HG03039 (cell line): ENCODE measurements at regions not wholly inside any gene's neighbourhood (a gene's known extent, or its start where the extent isn't known, plus 50 kb on each side); places are given as distances from the start of the nearest gene placed in this dataset.

Experiments used
- ATAC-seq: cut with Tn5 transposase; IDR thresholded peaks from one replicate; pipeline ENCODE4 v1.9.1; 2021; ENCODE audit warnings: mild to moderate bottlenecking, moderate library complexity; ENCODE audit not compliant: unreplicated experiment

DNA sequence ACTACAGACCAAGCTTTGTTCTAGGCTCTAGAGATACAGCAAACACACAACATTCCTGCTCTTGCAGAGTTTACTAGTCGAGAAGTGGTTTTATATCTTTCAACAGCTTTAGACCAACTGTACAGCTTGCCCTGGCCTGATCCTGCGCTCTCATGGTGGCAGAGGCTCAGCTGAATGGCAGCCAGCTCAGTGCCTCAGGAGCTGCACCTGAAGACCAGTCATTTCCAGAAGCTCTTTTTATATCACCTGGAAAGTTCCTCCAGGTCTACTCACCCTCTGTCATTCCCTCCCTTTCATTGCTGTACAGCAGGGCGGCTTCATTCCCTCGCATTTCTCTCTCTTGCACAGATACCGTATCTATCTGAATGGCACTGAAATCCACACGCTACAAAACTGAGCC is 319.8 kb downstream of the GATA3 start:
- no peak for ATAC-seq

DNA sequence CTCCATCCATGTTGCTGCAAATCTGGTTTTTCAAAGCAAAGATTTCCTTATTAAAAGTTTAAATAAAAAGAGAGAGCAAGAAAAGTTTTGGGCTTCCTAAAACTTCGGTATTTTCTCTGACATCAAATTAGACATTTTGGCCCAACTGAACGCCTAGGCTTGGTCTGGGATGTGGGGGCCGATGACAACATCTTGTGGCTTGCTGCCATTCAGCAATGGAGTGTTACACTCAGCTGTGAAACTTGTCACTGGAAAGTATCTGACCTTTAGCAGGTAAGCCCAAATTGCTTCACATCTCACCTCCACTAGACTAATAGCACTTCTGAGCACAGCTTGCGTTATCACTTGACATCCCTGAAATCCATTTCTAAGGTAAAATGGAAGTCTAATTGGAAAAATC is 320.6 kb downstream of the GATA3 start:
- ATAC-seq = no peak

DNA sequence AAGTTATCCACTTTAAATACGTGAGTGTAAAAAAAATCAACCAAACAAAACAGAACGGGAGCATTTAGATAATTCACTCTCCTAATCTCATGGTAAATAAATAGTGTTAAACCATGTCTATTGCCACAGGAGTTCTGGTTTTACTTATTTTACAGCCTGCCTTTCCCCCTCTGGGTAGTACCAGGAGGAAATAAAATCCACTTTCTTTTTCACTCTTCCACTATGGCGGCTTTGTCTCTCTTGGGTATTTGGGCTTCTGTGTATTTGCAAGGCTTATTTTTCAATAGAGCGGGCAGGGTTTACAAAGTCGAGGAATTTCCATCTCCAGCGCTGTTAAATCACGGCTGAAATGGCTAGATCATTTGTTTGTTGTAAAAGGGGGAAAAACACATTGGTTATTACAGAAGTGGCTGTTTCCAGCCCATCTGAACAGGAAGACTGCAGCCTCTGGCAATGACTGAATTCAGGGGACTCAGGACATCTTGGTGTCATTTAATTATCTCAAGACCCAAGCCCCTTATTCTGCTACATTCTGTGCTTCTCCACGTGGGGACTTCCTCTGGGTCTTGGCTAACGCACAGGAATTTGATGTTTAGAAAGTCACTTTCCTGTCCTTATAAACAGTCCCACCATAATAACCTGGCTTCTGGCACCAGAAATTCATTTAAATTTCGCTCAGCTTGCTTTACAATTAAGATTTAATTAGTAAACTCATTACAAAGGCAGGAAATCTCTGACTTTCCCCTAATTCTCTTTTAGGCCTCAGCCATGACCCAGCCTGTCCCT is 323.9 kb downstream of the GATA3 start:
- no peak for ATAC-seq

DNA sequence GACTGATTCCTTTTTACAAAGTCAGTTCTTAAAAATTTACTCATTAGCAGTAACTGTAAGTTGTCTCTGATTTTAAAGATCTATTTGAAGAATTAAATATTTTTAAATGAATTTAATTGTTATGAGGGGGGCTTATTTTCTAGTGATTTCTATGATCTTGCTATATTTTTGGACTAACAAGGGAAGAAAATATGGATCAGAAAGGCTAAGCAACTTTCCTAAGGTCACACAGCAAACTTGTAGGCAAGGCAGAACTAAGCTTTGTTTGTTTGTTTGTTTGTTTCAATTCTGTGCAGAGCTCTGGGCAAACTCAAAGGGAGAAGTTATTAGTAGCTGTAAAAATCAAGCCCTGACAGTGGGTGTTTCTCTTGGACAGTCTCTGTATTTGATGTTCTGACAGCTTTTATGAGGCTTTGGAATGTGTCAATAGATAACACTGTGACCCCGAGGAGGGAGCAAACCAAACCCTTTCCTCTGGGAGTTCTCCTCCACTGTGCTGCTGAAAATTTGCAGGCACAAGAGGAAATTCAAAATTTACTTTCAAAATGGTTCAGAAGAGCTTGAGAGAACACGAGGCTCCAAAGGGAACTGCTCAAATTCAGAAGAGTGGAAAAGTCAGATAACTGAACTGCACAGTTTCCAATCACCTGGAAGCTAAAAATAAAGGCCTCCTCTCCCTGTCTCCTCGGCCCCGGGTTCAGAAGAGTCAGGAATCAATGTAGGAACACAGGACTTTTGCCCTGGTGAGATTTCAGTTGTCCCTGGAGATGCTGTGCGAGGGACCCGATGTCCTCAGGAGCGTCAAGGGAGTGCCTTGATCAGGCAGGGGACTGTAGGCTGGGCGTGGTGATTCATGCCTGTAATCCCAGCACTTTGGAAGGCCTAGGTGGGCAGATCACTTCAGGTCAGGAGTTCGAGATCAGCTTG is 325.7 kb downstream of the GATA3 start:
- no peak for ATAC-seq

DNA sequence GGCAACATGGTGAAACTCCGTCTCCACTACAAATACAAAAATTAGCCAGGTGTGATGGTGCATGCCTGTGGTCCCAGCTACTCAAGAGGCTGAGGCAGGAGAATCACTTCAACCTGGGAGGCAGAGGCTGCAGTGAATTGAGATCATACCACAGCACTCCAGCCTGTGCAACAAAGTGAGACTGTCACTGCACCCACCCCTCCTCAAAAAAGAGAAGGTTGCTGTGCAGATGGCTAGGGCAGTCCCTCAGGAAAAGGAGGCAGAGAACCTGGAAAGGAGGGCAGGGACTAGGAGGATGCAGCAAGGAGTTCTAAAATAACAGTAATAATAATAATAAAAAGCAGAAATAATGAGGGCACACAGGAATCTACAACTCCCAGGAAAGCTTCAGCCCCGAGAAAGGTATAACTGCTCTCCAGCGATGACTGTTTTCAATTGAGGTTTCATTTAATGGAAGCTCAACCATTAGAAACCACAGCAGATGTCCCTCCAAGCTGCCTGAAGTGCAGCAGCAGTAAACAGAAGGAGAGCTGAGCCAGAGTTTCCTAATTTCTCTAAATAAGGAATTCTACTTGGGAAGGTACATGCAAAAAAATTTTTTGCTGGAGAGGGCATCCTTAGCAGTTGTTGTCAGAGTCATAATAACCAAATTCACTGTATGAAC is 326.5 kb downstream of the GATA3 start:
- no peak for ATAC-seq

DNA sequence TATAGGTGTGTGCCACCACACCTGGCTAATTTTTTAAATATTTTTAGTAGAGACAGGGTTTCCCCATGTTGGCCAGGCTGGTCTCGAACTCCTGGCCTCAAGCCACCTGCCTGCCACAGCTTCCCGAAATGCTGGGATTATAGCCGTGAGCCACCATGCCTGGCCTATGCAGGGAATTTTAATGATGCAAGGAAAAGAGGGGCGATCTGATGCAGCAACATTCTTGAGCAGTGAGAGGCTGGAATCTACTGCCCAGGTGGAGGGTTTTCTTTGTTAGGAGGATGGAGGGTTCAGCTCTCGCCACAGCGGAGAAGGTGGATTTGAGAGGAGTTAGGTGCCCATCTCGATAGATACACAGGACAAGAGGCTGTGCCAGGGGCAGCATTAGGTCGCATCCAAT is 332.3 kb downstream of the GATA3 start:
- ATAC-seq = no peak

DNA sequence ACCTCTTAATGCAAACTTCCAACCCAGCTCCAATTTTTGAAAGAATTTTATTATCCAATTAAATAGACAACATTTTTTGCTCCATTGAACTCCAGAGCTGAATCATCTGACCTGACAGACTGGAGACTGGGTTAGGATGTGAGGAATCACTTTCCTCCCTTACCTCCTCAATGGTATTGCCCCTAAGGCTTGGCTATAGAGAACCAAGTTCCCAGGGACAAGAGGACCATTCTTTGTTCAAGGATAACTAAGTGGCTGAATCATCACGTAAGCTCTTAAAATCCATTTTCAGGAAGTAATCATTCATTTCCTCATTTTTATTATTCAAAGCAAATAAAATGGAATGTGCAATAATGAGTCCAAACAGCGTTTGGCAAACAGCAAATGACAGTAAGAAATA is 335.1 kb downstream of the GATA3 start:
- ATAC-seq = no peak

DNA sequence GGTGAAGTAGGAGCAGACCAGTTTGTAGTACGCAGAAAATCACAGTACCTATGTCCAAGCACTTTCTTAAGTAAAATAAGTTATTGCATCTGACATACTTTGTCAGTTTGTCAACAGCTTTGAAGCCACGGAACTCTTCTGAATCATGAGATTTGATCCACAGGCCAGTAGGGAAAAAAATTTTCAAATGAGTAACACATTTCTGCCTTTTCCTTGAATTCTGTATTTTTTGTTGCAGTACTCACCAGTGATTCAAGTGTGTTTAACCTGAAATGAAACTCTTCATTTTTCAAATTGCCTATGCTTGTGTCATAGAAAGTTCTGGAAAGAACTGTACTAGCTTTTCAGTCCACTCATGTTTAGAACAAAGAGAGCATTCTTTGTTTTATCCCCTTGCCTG is 337.7 kb downstream of the GATA3 start:
- no peak for ATAC-seq

DNA sequence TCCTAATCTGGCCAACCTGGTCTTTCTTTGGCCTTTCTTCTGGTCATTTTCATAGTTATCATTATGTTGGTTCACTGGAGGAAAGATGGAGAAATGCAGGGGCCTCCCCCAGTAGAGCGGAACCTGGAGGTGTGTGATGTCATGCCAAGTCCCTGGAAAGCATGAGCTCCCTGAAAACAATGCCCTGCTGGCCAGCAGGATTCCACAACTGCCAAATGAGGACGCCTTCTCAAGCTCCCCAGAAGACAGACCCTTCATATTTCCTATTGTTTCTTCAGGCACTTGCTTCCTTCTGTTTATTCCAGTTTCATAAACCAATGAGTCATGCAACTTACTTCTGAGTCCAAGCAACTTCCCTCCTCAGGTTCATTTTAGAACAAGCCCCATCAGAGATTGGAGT is 339.0 kb downstream of the GATA3 start:
- no peak for ATAC-seq

DNA sequence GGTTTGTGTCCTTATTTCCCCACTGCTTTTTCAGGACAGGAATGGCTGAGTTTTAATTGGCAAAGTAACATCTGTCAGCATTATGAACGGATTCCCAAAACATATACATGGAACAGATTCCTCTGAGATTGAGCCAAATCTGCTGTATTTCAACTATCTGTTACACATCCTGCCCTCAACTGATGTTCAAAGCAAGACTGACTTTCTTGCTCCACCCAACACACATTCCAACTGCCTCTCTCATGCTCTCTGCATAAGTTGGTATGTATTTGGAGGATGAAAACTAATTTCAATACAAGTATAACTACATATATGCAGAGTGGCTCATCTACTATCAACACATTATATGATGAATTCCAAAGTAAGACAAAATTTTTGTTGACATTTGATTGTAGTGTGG is 342.2 kb downstream of the GATA3 start:
- ATAC-seq = no peak

DNA sequence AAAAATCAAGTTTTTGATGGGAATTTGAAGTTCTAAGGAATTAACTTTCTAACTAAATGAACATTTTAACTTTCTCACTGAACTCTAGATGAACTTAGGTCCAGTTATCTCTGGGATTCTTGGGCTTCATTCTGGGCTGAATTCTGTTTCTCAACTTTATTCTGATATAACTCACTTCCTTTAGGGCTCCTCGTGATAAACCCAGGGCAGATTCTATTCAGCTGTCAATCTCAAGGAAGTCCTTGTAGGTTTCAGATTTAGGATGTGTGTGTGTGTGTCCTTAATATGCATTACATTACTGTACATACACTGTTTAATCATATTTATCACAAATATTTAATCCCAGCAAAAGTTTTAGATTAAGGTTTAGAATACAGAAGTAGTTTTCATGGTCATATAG is 344.3 kb downstream of the GATA3 start:
- no peak for ATAC-seq

DNA sequence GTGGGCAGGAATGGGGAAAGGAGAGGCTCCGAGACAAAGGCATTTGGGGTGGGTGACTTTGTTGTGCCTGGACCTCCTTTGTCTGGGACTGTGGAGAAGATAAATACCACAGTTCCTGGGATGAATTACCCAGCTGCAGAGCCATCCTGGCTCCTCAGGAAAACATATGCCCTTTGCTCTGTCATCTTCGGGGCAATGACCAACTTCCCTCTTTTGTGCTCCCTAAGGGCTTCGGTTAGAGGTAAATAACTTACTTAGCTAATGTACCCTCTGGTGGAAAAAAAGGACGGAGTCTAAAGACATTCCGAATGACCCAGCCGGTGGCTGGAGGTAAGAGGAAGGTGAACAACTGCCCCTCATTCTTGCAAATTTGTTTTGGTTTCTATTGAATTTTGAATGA is 345.7 kb downstream of the GATA3 start:
- no peak for ATAC-seq

DNA sequence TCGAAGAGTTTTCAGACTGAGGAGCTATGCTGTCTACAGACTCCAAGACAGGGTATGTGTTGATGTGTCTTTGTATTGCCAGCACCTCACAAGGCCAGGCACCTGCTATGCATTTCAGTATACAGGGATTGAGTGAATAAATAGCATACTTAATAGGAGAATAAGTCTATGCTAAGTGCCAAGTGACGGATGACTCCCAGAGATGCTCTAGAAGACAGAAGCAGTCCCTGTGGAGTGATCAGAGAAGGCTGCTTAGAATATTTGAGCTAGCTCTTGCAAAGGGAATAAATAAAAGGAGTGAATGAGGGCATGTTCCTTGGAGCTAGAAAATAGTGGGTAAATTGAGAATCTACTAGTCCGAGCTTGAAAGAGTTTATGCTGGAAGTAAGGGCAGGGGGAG is 346.4 kb downstream of the GATA3 start:
- ATAC-seq = no peak

DNA sequence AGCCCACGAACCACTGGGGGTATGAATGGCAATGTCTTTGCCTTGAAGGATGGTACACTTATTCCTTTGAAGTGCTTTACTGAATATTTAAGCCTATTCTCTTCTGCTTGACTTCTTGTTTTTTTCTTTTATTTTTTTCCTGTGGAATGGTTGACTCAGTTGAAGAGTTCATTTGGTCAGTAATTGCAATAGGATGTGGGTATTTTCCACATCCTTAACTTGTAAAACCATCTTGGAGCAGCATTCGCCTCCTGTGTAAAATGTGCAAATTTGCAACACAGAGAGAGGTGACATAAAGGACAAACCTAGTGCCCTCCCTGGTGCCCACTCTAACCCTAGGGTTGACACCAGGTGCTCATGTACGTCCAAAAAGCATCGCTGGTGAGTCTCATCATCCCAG is 347.0 kb downstream of the GATA3 start:
- no peak for ATAC-seq

DNA sequence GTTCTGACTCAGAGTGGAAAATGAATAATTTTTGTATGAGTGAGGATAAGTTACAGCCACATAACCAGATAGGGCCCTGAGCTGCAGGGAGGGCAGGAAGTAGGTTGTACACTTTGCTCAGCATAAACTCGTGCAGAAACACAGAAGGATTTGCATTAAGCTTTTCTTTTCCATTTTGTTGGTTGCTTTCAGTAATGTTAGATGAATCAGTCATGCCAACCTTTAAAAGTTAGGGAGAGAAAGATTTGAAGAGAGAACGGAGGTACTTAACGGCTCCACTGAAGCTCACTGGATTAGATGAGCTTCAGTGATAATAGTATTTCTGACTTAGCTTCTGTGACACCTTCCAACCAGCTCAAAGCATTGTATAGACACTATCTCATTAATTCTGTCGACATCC is 348.1 kb downstream of the GATA3 start:
- ATAC-seq = no peak

DNA sequence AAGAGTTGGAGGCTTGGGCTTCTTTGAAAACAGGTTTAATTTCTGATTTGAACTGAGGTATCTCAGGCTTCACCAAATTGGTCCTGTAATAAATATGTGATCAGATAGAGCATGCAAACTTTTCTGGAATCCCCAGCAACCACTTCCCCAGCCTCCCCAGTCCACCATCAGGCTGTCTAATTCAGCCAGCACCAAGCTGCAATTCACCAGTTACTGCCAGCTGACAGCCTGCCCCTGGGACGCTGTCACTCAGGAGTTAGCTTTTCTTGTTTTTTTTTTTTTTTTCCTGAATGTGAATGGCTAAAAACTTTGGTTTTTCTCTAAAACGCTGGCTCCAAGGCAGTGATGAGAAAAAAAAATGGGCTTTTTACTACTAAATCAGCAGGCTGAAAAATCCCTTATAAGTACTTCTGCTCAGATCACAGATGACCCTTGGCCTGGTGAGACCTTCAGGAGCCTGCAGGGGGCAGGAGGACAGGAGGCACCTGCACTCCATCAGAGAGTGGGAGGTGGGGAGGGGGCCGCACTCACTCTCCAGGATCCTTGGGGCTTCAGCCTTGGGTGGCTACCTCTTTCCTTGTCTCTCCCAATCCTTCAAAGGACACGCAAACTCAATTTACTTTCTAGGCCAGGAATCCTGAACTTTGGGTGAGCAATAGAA is 349.4 kb downstream of the GATA3 start:
- ATAC-seq = no peak

DNA sequence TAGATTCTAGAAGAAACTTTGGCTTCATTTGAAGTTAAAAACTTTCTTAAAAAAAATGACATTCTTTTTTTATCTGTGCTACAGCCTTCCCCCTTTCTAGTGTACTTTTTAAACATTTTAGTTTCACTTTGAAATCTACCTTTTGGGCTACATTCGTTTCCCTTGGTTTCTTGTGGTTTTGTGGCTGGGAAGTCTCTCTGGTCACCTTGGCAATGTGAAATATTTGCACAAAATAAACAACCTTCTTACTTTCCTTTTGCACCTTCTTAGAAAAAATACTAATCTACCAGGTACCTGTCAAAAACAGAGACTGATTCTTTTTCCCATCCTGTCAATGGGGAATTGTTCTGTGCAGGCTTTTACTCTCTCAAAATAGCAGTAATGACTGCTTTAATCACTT is 350.2 kb downstream of the GATA3 start:
- peak; percentile 67 for ATAC-seq

DNA sequence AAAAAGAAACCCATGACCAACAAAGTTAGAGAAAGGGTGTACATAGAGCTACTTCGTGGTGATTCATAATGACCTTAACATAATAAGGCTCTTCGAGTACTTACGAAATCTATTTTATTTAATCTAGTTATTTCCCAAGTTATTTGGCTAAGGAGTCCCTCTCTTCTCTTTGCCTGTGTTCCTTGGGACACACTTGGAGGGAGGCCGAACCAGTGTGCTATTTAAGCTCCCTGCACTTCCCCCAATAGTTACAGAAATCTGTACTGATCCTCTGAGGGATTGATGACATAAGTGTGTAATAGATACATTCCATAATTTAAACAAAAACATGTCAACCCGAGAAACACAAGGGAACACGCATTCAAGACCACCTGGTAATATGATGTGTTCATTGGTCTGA is 351.1 kb downstream of the GATA3 start:
- ATAC-seq = no peak

DNA sequence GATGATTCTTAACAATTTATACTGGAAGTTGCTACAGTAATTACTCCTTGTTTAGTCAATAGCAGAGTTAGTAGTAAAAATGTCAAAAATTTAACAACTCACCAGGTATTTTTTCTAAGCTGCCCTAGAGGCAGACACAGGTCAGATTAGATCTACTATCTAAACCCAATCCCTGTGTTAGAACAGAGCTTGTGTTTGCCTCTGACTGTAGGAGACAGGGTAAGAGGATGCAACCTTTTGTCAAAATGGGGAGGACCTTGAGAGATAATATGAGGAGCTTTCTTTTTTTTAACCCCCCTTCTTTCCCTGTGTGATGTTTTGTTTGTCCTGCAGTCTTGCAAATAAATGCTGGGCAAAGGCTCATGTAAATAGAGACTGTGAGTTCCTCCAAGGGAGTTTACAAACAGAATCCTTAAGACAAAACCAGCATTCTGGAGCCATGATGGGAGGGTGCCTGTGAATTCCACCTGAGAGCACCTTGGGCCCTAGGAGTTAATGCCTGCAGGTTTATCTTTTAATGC is 353.1 kb downstream of the GATA3 start:
- ATAC-seq = no peak

DNA sequence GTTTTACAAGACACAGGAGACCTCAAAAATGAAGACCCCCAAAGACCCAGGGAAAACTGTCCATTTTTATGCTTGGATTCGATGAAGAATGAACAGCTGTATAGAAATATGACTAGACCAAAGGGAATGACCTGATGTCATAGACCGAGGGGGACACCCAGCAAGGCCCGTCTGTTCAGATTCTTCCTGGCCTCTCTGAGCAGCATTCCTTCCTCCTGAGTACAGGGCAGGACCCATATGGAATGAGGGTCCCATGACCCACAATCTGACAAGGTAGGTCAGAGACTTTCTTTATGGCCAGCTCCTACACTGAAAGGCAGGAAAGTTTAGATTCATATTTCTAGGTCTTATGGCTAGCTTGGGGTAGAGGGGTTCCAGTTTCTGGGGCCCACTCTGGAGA is 356.0 kb downstream of the GATA3 start:
- no peak for ATAC-seq

DNA sequence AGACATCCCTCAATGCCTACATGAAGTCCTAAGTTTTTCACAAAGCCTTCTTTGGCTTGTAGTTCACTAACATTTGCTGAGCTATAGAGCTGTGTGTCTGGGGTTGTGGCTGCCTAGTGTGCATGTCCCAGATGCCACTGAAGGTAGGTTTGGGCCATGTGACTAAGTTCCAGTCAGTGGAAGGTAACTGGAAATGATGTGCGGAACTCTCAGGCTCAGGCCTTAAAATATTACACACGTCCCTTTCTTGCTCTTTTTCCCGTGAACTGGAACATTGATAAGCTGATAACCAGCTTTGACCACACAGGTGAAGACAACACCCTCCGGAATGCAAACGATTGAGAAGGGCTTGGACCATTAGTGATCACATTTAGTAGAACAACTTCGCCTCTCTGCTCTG is 358.1 kb downstream of the GATA3 start:
- no peak for ATAC-seq
